GM19467 (cell line): ENCODE measurements at regions not wholly inside any gene's neighbourhood (a gene's known extent, or its start where the extent isn't known, plus 50 kb on each side); places are given as distances from the start of the nearest gene placed in this dataset.
"Not testable (repeated sequence)": the region's sequence is repeated elsewhere in the genome, so short reads cannot be mapped to it uniquely, and the experiment has no call there.

Experiments used
- ATAC-seq: cut with Tn5 transposase; IDR thresholded peaks from one replicate; pipeline ENCODE4 v1.9.1; 2021; ENCODE audit warnings: mild to moderate bottlenecking, moderate library complexity; ENCODE audit not compliant: unreplicated experiment

DNA sequence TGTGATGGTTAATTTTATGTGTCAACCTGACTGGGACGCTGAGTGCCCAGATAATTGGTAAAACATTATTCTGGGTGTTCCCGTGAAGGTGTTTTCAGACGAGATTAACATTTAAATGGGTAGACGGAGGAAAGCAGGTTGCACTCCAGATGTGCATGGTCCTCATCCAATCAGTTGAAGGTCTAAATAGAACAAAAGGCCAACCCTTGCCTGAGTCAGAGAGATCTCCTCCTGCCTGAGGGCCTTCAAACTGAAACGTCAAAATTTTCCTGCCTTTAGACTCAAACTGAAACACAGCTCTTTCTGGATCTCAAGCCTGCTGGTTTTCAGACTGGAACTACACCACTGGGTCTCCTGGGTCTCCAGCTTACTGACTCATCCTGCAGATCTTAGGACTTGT is 73.5 kb downstream of the NPIPA8 start:
- not testable (repeated sequence) for ATAC-seq

- ATAC-seq: not testable (repeated sequence)
Observed at GRCh38 chr16:18261848-18262247, 74.7 kb downstream of the NPIPA8 start.

DNA sequence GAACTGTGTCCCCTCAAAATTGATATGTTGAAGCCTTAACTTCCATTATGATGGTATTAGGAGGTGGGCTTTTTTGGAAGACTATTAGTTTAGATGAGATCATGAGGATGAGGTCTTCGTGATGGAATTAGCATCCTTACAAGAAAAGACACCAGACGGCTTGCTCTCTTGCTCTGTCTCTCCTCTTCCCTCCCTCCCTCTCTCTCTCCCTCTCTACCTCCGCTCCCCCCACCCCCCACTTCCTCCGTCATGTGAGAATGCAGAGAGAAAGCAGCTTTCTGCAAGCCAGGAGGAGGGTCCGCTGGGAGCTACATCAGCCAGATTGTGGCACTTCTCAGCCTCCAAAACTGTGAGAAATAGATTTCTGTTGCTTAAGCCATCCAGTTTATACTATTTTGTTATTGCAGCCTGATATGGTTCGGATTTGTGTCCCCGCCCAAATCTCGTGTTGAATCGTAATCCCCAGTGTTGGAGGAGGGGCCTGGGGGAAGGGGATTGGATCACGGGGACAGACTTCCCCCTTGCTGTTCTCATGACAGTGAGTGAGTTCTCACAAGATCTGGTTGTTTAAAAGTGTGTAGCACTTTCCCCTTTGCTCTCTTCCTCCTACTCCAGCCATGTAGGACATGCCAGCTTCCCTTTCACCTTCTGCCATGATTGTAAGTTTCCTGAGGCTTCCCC is 76.9 kb downstream of the NPIPA8 start:
- not testable (repeated sequence) for ATAC-seq

DNA sequence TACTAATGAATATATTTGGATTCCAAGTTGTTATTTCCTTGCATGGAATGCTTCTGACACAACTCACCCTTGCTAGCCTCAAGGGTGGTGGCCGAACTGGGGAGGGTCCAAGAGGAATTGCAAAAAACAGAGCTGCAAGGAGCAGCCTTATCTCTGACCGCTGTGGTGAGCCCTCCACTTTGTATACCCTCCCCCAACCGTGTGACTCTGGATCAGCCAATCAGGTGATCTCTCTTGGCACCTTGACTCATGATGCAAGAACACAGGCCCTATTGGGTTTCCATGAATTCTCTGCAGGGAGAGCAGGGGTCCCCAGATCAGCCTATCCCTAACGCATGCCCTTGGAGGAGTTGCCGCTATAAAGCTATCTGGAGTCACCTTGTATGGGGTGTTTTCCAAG is 83.6 kb downstream of the NPIPA8 start:
- not testable (repeated sequence) for ATAC-seq

DNA sequence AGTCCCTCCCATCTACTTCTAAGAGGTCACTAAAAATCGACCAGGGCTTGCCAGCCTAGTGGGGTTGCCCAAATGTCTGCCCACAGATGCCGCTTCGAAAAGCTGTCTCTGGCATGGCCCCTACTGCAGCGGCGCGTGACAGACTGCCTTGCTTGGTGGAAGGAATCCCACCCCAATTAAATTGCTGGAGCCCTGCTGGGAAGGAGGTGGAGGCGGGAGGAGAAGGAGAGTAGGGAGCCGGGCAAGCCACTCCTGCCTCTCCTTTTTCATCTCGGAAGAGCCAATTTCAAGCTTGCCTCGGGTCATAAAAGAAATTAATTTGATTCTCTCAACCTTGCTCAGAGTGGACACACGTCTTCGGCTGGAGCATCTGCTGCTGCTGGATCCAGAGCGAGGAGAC is 106.0 kb downstream of the NPIPA8 start:
- ATAC-seq: not testable (repeated sequence)

GRCh38 chr16:18222054-18223009 is 114.2 kb downstream of the NPIPA8 start:
- not testable (repeated sequence) for ATAC-seq

DNA sequence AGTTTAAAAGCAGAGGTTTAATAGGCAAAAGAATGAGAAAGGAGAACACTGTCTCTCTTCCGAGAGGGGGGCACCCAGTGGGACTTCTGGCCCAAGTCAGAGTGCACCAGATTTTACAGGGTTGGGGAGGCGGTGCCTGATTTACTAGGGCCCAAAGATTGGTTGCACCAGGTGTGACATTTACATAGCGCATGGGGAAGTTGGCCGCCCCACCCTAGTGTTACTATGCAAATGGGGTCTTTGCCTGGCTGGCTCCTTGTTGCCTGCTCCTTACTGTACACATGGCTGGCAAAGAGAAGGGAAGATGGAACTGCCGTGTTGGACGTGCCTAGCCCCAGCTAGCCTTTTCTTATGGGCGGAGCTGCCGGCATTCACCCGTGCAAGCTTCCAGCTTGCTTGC is 118.8 kb downstream of the NPIPA8 start:
- not testable (repeated sequence) for ATAC-seq

- ATAC-seq: not testable (repeated sequence)
Observed at GRCh38 chr16:18216814-18217213, 119.7 kb downstream of the NPIPA8 start.

DNA sequence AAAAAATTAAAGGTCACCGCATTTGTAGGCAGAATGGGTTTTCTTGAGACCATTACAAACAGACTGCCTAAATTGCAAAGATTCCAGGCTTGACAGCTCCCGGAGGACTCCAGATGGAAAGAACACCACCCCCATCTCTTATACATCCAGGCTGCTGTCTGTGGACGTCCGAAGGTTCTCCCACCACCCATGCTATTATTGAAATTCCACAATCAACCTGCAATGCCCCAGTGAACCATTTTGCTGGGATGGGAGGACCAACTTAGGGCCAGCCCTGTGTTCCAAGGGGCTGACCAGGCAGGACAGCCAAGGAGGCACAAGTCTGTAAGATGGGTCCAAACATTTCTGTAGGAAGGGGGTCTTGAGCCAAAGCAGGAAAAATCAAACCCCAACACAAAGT is 122.7 kb downstream of the NPIPA8 start:
- ATAC-seq: not testable (repeated sequence)

GRCh38 chr16:18211505-18211904 is 125.0 kb downstream of the NPIPA8 start:
- ATAC-seq: not testable (repeated sequence)

GRCh38 chr16:18204786-18205185 is 131.8 kb downstream of the NPIPA8 start:
- ATAC-seq: not testable (repeated sequence)

GRCh38 chr16:18204309-18204708 is 132.2 kb downstream of the NPIPA8 start:
- not testable (repeated sequence) for ATAC-seq

GRCh38 chr16:18201511-18201910 is 135.0 kb downstream of the NPIPA8 start:
- ATAC-seq: not testable (repeated sequence)

GRCh38 chr16:18192389-18192788 is 144.1 kb downstream of the NPIPA8 start:
- not testable (repeated sequence) for ATAC-seq

DNA sequence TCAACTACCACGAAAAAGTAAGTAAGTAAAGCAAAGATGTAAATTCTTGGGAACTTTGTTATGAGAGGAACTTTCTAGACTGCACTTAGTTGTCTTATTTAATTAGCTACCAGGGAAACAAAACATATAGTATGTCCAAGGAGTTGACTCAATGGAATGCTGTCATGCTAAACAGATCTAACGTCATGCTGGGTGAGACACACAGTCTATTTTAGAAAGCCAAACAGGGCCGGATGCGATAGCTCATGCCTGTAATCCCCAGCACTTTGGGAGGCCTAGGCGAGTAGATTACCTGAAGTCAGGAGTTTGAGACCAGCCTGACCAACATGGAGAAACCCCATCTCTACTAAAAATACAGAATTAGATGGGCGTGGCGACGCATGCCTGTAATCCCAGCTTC is 146.4 kb downstream of the NPIPA8 start:
- ATAC-seq: not testable (repeated sequence)

DNA sequence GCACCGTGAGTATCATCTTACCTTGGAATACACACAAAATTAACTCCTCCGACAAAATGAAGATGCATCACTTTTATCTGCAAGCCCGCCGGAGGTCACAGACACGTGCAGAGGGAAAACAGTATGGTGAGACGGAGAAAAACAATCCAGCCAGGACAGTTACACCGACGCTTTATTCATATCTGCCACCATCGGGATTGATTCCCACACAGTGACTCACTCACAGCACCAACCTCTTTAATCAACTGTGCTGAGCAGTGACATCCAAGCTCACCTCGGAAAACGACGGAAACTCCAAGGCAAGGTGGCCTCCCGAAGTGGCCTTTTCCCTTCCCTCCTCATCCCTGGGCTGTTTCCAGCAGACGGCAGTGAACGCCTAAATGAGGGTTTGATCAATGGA is 151.8 kb downstream of the NPIPA8 start:
- ATAC-seq: not testable (repeated sequence)

DNA sequence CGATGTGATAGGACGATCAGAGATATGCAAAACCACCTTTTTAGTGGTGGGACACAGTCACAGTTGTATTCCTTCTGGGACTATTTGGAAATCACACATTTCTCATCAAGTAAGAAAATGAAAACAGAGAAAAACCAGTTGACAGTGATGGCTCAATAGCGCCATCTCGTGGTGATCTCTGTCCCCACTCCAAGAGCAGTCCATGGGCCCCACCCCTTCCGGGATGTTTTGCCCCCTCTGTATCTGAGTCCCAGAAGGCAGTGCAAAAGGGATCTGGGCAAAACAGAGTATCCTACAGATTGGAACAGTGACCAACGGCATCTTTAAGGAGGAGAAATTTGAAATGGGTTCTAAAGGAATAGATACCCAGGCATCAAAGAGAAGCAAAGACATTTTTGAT is 155.5 kb downstream of the NPIPA8 start:
- not testable (repeated sequence) for ATAC-seq

DNA sequence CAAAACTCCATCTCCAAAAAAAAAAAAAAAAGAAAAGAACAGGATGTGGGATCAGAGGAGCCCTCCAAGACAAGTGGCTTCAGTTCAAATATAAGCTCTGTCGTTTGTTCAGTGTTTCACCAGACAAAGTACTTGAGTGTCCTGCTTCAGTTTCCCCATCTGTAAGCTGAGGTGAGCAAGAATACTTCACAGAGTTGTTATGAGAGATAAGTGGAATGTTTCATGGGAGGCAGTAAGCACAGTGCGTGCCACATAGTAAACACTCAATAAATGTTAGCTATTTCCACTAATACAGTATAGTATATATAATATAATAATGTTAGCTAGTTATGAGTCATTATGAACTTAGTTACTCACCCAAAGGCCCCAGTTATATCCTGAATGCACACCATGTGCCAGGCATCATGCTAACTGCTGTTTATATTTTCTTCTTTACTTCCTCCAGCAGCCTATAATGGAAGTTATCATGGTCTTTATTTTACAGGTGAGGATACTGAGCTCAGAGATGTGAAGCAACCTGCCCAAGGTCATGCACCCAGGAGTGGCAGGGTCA is 162.5 kb downstream of the NPIPA8 start:
- ATAC-seq: not testable (repeated sequence)

- not testable (repeated sequence) for ATAC-seq
Observed at GRCh38 chr16:18162293-18162692, 174.2 kb downstream of the NPIPA8 start.

GRCh38 chr16:18161224-18161623 is 175.3 kb downstream of the NPIPA8 start:
- ATAC-seq: not testable (repeated sequence)

GRCh38 chr16:18159185-18159584 is 177.4 kb downstream of the NPIPA8 start:
- not testable (repeated sequence) for ATAC-seq
